Parathyroid adenoma (tissue), 2 donors: ENCODE measurements at regions not wholly inside any gene's neighbourhood (a gene's known extent, or its start where the extent isn't known, plus 50 kb on each side); places are given as distances from the start of the nearest gene placed in this dataset.

ENCODE experiments used
- H2AFZ ChIP-seq: fragments of 300-600 bp; sonication (generic); one replicate; pipeline ENCODE4 v1.7.0; 2017; ENCODE audit warnings: antibody characterized with exemption, mild to moderate bottlenecking
- H3K27ac ChIP-seq: fragments of 300-600 bp; sonication (generic); one replicate; pipeline ENCODE4 v1.7.0; 2017
- H3K27me3 ChIP-seq: fragments of 300-600 bp; sonication (generic); one replicate; pipeline ENCODE4 v1.7.0; 2017; ENCODE audit warnings: low read length; ENCODE audit not compliant: control insufficient read depth, insufficient read depth
- H3K36me3 ChIP-seq: fragments of 300-600 bp; sonication (generic); one replicate; pipeline ENCODE4 v1.7.0; 2017; ENCODE audit warnings: low read length; ENCODE audit not compliant: control insufficient read depth, insufficient read depth
- H3K4me1 ChIP-seq: fragments of 300-600 bp; sonication (generic); one replicate; pipeline ENCODE4 v1.7.0; 2017; ENCODE audit warnings: control low read depth
- H3K4me2 ChIP-seq: fragments of 300-600 bp; sonication (generic); one replicate; pipeline ENCODE4 v1.7.0; 2017; ENCODE audit warnings: low read length
- H3K4me3 ChIP-seq: fragments of 300-600 bp; sonication (generic); one replicate; pipeline ENCODE4 v1.7.0; 2017; ENCODE audit warnings: low read depth, low read length
- H3K79me2 ChIP-seq: fragments of 300-600 bp; sonication (generic); one replicate; pipeline ENCODE4 v1.7.0; 2017; ENCODE audit warnings: control low read depth
- H3K9ac ChIP-seq: fragments of 300-600 bp; sonication (generic); one replicate; pipeline ENCODE4 v1.7.0; 2017; ENCODE audit warnings: mild to moderate bottlenecking
- H3K9me3 ChIP-seq: fragments of 300-600 bp; sonication (generic); one replicate; pipeline ENCODE4 v1.7.0; 2017; ENCODE audit warnings: low read length; ENCODE audit not compliant: control insufficient read depth
- CTCF ChIP-seq: fragments of 300-600 bp; sonication (generic); IDR thresholded peaks from one replicate; pipeline ENCODE4 v1.7.0; 2017; ENCODE audit warnings: antibody characterized with exemption, mild to moderate bottlenecking
- donor health status: primary hyperparathyroidism.

- Histone ChIP-seq H3K27me3 (no peaks in the 10 kb centered on the region), H3K36me3 (no peaks in the 10 kb centered on the region), H3K79me2 (no peaks in the 10 kb centered on the region), H3K9ac (no peak overlapping the region), H3K4me2 (no peak overlapping the region), H3K9me3 (no peaks in the 10 kb centered on the region), H3K4me3 (no peak overlapping the region), H2AFZ (no peak overlapping the region), H3K27ac (no peak overlapping the region), H3K4me1 (no peaks in the 10 kb centered on the region)
- no peak for TF ChIP-seq CTCF
Observed at GRCh38 chr10:111784436-111784835, 399.1 kb downstream of the GPAM start.

- no peaks in the 10 kb centered on the region for H3K4me1 ChIP-seq
- no peaks in the 10 kb centered on the region for H3K27me3 ChIP-seq
- H3K27ac ChIP-seq = no peak overlapping the region
- no peak overlapping the region for H3K9ac ChIP-seq
- H3K36me3 ChIP-seq = no peaks in the 10 kb centered on the region
- no peak overlapping the region for H3K4me2 ChIP-seq
- H2AFZ ChIP-seq = no peak overlapping the region
- no peaks in the 10 kb centered on the region for H3K9me3 ChIP-seq
- no peak for TF ChIP-seq CTCF
- no peaks in the 10 kb centered on the region for H3K79me2 ChIP-seq
- no peak overlapping the region for H3K4me3 ChIP-seq
Observed at GRCh38 chr10:111784946-111785465, 398.6 kb downstream of the GPAM start.

- no peaks in the 10 kb centered on the region for H3K79me2 ChIP-seq
- no peak overlapping the region for H3K9ac ChIP-seq
- H3K4me1 ChIP-seq = no peaks in the 10 kb centered on the region
- H3K27ac ChIP-seq = no peak overlapping the region
- H2AFZ ChIP-seq = no peak overlapping the region
- no peaks in the 10 kb centered on the region for H3K27me3 ChIP-seq
- no peaks in the 10 kb centered on the region for H3K9me3 ChIP-seq
- H3K4me2 ChIP-seq = no peak overlapping the region
- no peaks in the 10 kb centered on the region for H3K36me3 ChIP-seq
- H3K4me3 ChIP-seq = no peak overlapping the region
- TF ChIP-seq CTCF = no peak
Observed at GRCh38 chr10:111785921-111786320, 397.6 kb downstream of the GPAM start.

GRCh38 chr10:111789821-111790220 is 393.7 kb downstream of the GPAM start:
- no peak overlapping the region for H3K4me2 ChIP-seq
- no peak for TF ChIP-seq CTCF
- H3K36me3 ChIP-seq = no peaks in the 10 kb centered on the region
- no peak overlapping the region for H3K27ac ChIP-seq
- H3K4me1 ChIP-seq = no peaks in the 10 kb centered on the region
- H3K4me3 ChIP-seq = no peak overlapping the region
- no peaks in the 10 kb centered on the region for H3K27me3 ChIP-seq
- H3K79me2 ChIP-seq = no peaks in the 10 kb centered on the region
- no peak overlapping the region for H2AFZ ChIP-seq
- no peak overlapping the region for H3K9ac ChIP-seq
- H3K9me3 ChIP-seq = no peaks in the 10 kb centered on the region

- Histone ChIP-seq H3K4me3 (no peak overlapping the region), H3K4me2 (no peak overlapping the region), H3K4me1 (no peaks in the 10 kb centered on the region), H3K9me3 (no peaks in the 10 kb centered on the region), H3K27me3 (no peaks in the 10 kb centered on the region), H3K36me3 (no peaks in the 10 kb centered on the region), H2AFZ (no peak overlapping the region), H3K79me2 (no peaks in the 10 kb centered on the region), H3K9ac (no peak overlapping the region), H3K27ac (no peak overlapping the region)
- no peak for TF ChIP-seq CTCF
Observed at GRCh38 chr10:111801841-111802240, 381.7 kb downstream of the GPAM start.
